Neural cell (in vitro differentiated cells): ENCODE measurements at regions not wholly inside any gene's neighbourhood (a gene's known extent, or its start where the extent isn't known, plus 50 kb on each side); places are given as distances from the start of the nearest gene placed in this dataset.

Experiments
- H2AFZ ChIP-seq: fragments of 200-600, 300-800 bp; sonication (generic), shearing (Covaris generic); 2 replicates; pipeline ENCODE4 v1.6.0; 2014; ENCODE audit warnings: low read depth, mild to moderate bottlenecking, antibody characterized with exemption, low read length, moderate library complexity
- H3F3A ChIP-seq: fragments of 200-600 bp; shearing (Covaris generic); 2 replicates; pipeline ENCODE4 v1.6.1; 2016; ENCODE audit warnings: mild to moderate bottlenecking, moderate library complexity, mixed read lengths, antibody characterized with exemption, low read length; ENCODE audit not compliant: insufficient read depth, poor library complexity, severe bottlenecking
- H3K27ac ChIP-seq: fragments of 200-600, 300-800 bp; sonication (generic), shearing (Covaris generic); 2 replicates; pipeline ENCODE4 v1.5.1; 2014; ENCODE audit warnings: mild to moderate bottlenecking, low read length, moderate library complexity
- H3K27me3 ChIP-seq: fragments of 300-800, 200-600 bp; sonication (generic), shearing (Covaris generic); 2 replicates; pipeline ENCODE4 v1.6.0; 2014; ENCODE audit warnings: mild to moderate bottlenecking, low read depth, low read length, moderate library complexity; ENCODE audit not compliant: insufficient read depth
- H3K36me3 ChIP-seq: fragments of 300-800, 200-600 bp; sonication (generic), shearing (Covaris generic); 2 replicates; pipeline ENCODE4 v1.5.1; 2014; ENCODE audit warnings: mild to moderate bottlenecking, antibody characterized with exemption, low read length, moderate library complexity; ENCODE audit not compliant: insufficient read depth
- H3K4me2 ChIP-seq: fragments of 300-800, 200-600 bp; sonication (generic), shearing (Covaris generic); 2 replicates; pipeline ENCODE4 v1.6.0; 2014; ENCODE audit warnings: mild to moderate bottlenecking, low read length
- H3K4me3 ChIP-seq: fragments of 300-800, 200-600 bp; sonication (generic), shearing (Covaris generic); 2 replicates; pipeline ENCODE4 v1.5.1; 2014; ENCODE audit warnings: mild to moderate bottlenecking, low read length, moderate library complexity
- H3K79me2 ChIP-seq: fragments of 200-600 bp; shearing (Covaris generic); replicated peaks from 2 replicates; pipeline ENCODE4 v1.6.0; 2014; ENCODE audit warnings: mild to moderate bottlenecking, low read length, moderate library complexity; ENCODE audit not compliant: insufficient read depth
- H3K9ac ChIP-seq: fragments of 300-800, 200-600 bp; sonication (generic), shearing (Covaris generic); 2 replicates; pipeline ENCODE4 v1.6.1; 2016; ENCODE audit warnings: mild to moderate bottlenecking, low read length, mixed read lengths
- H3K9me2 ChIP-seq: fragments of 200-600 bp; shearing (Covaris generic); 2 replicates; pipeline ENCODE4 v1.6.1; 2016; ENCODE audit warnings: mild to moderate bottlenecking, low read length, mixed read lengths; ENCODE audit not compliant: insufficient read depth
- H3K9me3 ChIP-seq: fragments of 200-600, 300-800 bp; sonication (generic), shearing (Covaris generic); 2 replicates; pipeline ENCODE4 v1.6.1; 2016; ENCODE audit warnings: mild to moderate bottlenecking, mixed run types, low read length, moderate library complexity, mixed read lengths
- H4K20me1 ChIP-seq: fragments of 200-600 bp; shearing (Covaris generic); 2 replicates; pipeline ENCODE4 v1.6.1; 2016; ENCODE audit warnings: mild to moderate bottlenecking, mixed run types; ENCODE audit not compliant: insufficient read depth
- CTCF ChIP-seq: fragments of 450-650 bp; IDR thresholded peaks from 2 replicates; pipeline ENCODE4 v1.5.1; 2014; ENCODE audit warnings: antibody characterized with exemption, mild to moderate bottlenecking, moderate library complexity; ENCODE audit not compliant: poor library complexity, severe bottlenecking
- EP300 ChIP-seq: fragments of 450-650 bp; conservative IDR thresholded peaks from 2 replicates; pipeline ENCODE4 v1.6.1; 2014; ENCODE audit warnings: antibody characterized with exemption, mild to moderate bottlenecking, moderate library complexity; ENCODE audit not compliant: poor library complexity, severe bottlenecking
- EZH2 ChIP-seq: fragments of 200-600, 300-800 bp; shearing (Covaris generic), sonication (generic); IDR thresholded peaks from 2 replicates; pipeline ENCODE4 v1.6.1; 2014; ENCODE audit warnings: antibody characterized with exemption, low read length, borderline replicate concordance, mild to moderate bottlenecking; ENCODE audit not compliant: insufficient read depth, poor library complexity, severe bottlenecking
- MXI1 ChIP-seq: fragments of 450-650 bp; conservative IDR thresholded peaks from 2 replicates; pipeline ENCODE4 v1.6.1; 2014; ENCODE audit warnings: antibody characterized with exemption, mild to moderate bottlenecking; ENCODE audit not compliant: poor library complexity, severe bottlenecking
- POLR2AphosphoS5 ChIP-seq: IDR thresholded peaks from 2 replicates; pipeline ENCODE4 v1.6.1; 2012
- RAD21 ChIP-seq: fragments of 450-650 bp; conservative IDR thresholded peaks from 2 replicates; pipeline ENCODE4 v1.6.1; 2014; ENCODE audit warnings: antibody characterized with exemption, mild to moderate bottlenecking, moderate library complexity
- REST ChIP-seq: IDR thresholded peaks from 2 replicates; pipeline ENCODE4 v1.6.1; 2012; ENCODE audit warnings: borderline replicate concordance
- SMC3 ChIP-seq: fragments of 450-650 bp; conservative IDR thresholded peaks from 2 replicates; pipeline ENCODE4 v1.6.1; 2014; ENCODE audit warnings: antibody characterized with exemption, mild to moderate bottlenecking, moderate library complexity; ENCODE audit not compliant: poor library complexity
- TAF1 ChIP-seq: IDR thresholded peaks from 2 replicates; pipeline ENCODE4 v1.6.1; 2012; ENCODE audit warnings: low read depth

GRCh38 chr6:118708055-118708454 is 56.7 kb upstream of the CEP85L start:
- no peaks in the 10 kb centered on the region for H3K9me2 ChIP-seq
- no peak overlapping the region for H3K9ac ChIP-seq
- H3K4me2 ChIP-seq, result no peak overlapping the region
- H3F3A ChIP-seq, result no peaks in the 10 kb centered on the region
- no peak overlapping the region for H3K27ac ChIP-seq
- H3K4me3 ChIP-seq, result no peak overlapping the region
- no peaks in the 10 kb centered on the region for H3K79me2 ChIP-seq
- TF ChIP-seq EZH2 (no peak), MXI1 (no peak), EP300 (no peak), POLR2AphosphoS5 (no peak), RAD21 (no peak), SMC3 (no peak), TAF1 (no peak), CTCF (no peak), REST (no peak)
- no peaks in the 10 kb centered on the region for H3K36me3 ChIP-seq
- no peaks in the 10 kb centered on the region for H3K9me3 ChIP-seq
- no peak overlapping the region for H2AFZ ChIP-seq
- H4K20me1 ChIP-seq, result no peaks in the 10 kb centered on the region
- H3K27me3 ChIP-seq, result no peaks in the 10 kb centered on the region

GRCh38 chr6:118706702-118707101 is 55.3 kb upstream of the CEP85L start:
- Histone ChIP-seq H3K4me3 (no peak overlapping the region), H3K27me3 (no peaks in the 10 kb centered on the region), H3K27ac (no peak overlapping the region), H3K9me3 (no peaks in the 10 kb centered on the region), H3K36me3 (no peaks in the 10 kb centered on the region), H4K20me1 (no peaks in the 10 kb centered on the region), H3K79me2 (no peaks in the 10 kb centered on the region), H3K9ac (no peak overlapping the region), H3K9me2 (no peaks in the 10 kb centered on the region), H2AFZ (no peak overlapping the region), H3F3A (no peaks in the 10 kb centered on the region), H3K4me2 (no peak overlapping the region)
- TF ChIP-seq MXI1 (no peak), CTCF (no peak), SMC3 (no peak), POLR2AphosphoS5 (no peak), EP300 (no peak), EZH2 (no peak), RAD21 (no peak), REST (no peak), TAF1 (no peak)
